Mucosa of rectum (tissue), 2 donors: ENCODE measurements at regions not wholly inside any gene's neighbourhood (a gene's known extent, or its start where the extent isn't known, plus 50 kb on each side); places are given as distances from the start of the nearest gene placed in this dataset.

Experiments used
- H3K27ac ChIP-seq, 2 donors: one replicate each; pipeline ENCODE4 v1.7.0; 2013; ENCODE audit warnings: inconsistent platforms in 2 of 2, low read depth in 2 of 2, low read length in 2 of 2
- H3K27me3 ChIP-seq, 2 donors: one replicate each; pipeline ENCODE4 v1.7.0; 2013; ENCODE audit warnings: low read length in 2 of 2; ENCODE audit not compliant: control insufficient read depth in 2 of 2, insufficient read depth in 2 of 2
- H3K36me3 ChIP-seq, 2 donors: one replicate each; pipeline ENCODE4 v1.7.0; 2013; ENCODE audit warnings: low read length in 2 of 2; ENCODE audit not compliant: control insufficient read depth in 2 of 2, insufficient read depth in 2 of 2
- H3K4me1 ChIP-seq, 2 donors: one replicate each; pipeline ENCODE4 v1.7.0; 2013; ENCODE audit warnings: low read length in 2 of 2, mild to moderate bottlenecking in 1 of 2; ENCODE audit not compliant: control insufficient read depth in 2 of 2, insufficient read depth in 2 of 2
- H3K4me3 ChIP-seq, 2 donors: one replicate each; pipeline ENCODE4 v1.7.0; 2013; ENCODE audit warnings: low read length in 2 of 2
- H3K9ac ChIP-seq, 2 donors: one replicate each; pipeline ENCODE4 v1.7.0; 2013; ENCODE audit warnings: low read length in 2 of 2, low read depth in 1 of 2, mild to moderate bottlenecking in 1 of 2
- H3K9me3 ChIP-seq, 2 donors: one replicate each; pipeline ENCODE4 v1.7.0; 2013; ENCODE audit warnings: low read length in 2 of 2; ENCODE audit not compliant: control insufficient read depth in 2 of 2
- donor health status: healthy.
- donor health status: Normal muscosa, but diverticular disease.

DNA sequence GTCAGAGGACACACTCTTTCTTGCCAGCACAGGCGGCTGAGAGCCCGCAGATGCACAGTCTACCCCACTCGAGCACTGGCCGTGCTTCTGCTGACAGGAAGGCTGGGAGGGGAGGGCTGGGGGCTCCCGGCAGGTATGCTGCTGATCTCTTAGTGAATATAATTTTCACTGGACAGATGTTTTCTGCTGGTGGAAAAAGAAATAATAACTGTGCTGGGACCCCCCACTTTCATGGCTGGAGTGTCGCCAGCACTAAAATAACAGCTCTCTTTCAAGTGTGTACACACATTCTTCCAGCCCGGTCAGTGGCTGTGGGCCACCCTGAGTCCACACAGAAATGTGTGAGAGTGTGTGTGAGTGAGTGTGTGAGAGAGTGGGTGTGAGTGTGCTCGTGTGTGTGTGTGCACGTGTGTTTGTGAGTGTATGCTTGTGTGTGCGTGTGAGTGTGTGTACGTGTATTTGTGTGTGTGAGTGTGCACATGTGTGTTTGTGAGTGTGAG, 167.7 kb upstream of the USP24 start:
- Histone ChIP-seq H3K9me3 (no peaks in the 10 kb centered on the region), H3K4me3 (no peak overlapping the region), H3K9ac (no peak overlapping the region), H3K36me3 (no peaks in the 10 kb centered on the region), H3K4me1 (no peaks in the 10 kb centered on the region), H3K27ac (no peak overlapping the region), H3K27me3 (no peaks in the 10 kb centered on the region)

DNA sequence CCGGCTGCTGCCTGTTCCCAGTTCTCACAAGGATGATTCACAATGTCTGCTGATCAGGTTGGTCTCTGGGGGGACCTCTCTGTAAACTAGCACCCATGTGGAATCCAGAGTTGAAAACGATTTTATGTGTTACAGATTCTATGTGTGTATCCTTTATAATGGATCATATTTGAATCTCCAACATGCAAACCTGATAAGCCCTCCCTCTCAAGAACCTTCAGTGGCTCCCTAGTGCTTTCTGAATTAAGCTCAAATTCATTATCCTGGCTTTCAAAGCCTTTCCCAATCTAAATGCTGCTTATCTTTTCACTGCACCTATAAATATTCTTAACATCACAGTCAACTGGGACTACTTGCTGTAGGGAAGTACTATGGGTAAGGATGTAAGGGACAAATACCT, 166.8 kb upstream of the USP24 start:
- Histone ChIP-seq H3K36me3 (no peaks in the 10 kb centered on the region), H3K9me3 (no peaks in the 10 kb centered on the region), H3K27me3 (no peaks in the 10 kb centered on the region), H3K4me3 (no peak overlapping the region), H3K9ac (no peak overlapping the region), H3K4me1 (no peaks in the 10 kb centered on the region), H3K27ac (no peak overlapping the region)

DNA sequence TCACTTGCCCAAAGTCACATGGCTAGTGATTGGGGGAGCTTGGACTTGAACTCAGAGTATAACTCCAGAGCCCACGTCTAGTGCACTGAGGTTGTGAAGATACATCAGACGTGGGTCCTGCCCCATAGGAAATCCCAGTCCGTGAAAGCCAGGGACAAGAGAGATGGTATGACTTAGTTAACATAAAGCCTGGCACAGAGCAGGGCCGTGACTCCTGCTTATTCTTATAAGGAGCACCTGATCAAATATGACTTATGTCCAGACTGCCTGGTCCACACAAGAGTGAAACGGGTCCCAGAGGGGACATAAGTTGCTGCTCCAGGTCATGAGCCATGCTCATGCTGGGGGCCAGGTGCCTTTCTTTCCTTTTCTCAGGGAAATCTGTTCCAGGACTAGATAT, 166.3 kb upstream of the USP24 start:
- no peak overlapping the region for H3K9ac ChIP-seq

DNA sequence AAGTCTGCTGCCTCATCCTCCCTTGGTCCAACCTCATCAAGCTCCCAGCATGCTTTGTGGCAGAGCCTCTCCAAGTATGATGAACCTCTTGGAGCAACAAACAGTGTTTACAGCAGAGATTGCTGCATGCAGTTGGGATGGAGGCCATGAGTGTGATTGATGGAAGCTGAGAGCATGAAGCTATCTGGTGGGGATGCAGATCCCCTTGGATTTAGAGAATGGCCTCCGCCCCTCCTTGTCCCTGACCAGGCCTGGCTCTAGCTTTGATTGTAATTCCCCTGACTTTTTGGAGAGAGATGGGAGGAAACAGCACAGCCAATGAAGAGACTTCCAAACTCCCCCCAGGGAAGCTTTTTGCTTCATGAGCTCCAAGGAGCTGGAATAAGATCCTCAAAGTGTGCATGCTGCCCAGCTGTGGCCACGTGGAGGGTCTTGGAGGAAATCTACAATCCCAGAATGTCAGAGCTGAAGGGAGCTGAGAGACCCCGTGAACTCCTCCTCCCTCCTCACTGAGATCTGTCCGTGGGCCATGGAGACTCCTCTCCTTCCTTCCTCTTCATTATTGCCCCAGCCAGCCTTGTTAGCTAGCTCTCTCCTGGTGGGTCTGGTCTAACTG, 165.3 kb upstream of the USP24 start:
- no peaks in the 10 kb centered on the region for H3K4me1 ChIP-seq

More for the DNA sequence above, 166.3 kb upstream of the USP24 start:
- no peak overlapping the region for H3K4me3 ChIP-seq
- H3K36me3 ChIP-seq = no peaks in the 10 kb centered on the region
- no peak overlapping the region for H3K27ac ChIP-seq
- no peaks in the 10 kb centered on the region for H3K27me3 ChIP-seq
- no peaks in the 10 kb centered on the region for H3K4me1 ChIP-seq
- no peaks in the 10 kb centered on the region for H3K9me3 ChIP-seq

DNA sequence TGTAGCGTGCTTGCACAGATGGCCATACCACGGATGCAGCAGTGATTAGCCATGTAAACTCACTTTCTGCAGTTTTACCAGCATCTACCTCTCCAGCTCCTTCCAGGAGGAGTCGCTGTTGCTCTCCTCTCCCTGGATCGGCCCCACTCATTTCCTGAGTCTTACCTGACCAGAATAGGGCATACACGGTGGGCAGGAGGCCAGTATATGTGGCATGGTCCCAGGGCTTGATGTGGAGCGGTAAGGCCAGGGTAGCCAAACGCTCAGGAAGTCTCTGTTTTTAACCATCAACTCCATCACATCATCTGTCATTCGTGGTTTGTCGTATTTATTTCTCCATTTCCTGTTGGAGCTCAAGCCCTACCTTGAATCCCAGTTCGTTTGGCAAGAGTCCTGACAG, 163.4 kb upstream of the USP24 start:
- no peak overlapping the region for H3K27ac ChIP-seq
- no peak overlapping the region for H3K9ac ChIP-seq
- H3K27me3 ChIP-seq = no peaks in the 10 kb centered on the region
- no peaks in the 10 kb centered on the region for H3K36me3 ChIP-seq
- H3K4me3 ChIP-seq = no peak overlapping the region
- H3K4me1 ChIP-seq = no peaks in the 10 kb centered on the region
- no peaks in the 10 kb centered on the region for H3K9me3 ChIP-seq

More for the DNA sequence above, 165.3 kb upstream of the USP24 start:
- Histone ChIP-seq H3K9ac (no peak overlapping the region), H3K9me3 (no peaks in the 10 kb centered on the region), H3K36me3 (no peaks in the 10 kb centered on the region), H3K4me3 (no peak overlapping the region), H3K27me3 (no peaks in the 10 kb centered on the region), H3K27ac (no peak overlapping the region)

DNA sequence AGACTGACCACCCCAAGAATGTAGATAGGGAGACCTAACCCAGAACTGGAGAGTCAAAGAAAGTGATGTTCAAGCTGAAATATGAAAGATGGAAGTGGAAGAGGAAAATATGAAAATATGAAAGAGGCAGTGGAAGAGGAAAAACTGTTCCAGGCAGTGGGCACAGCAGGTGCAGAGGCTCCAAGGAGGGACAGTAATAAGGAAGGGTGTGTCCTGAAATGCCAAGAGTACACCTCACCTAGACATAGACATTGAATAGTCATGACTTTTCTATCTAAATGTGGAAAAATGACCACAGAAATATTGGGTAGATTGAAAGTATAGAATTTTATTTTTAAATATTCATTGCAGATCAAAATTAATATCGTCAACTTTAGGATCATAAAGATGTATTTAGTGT, 161.7 kb upstream of the USP24 start:
- Histone ChIP-seq H3K4me3 (no peak overlapping the region), H3K36me3 (no peaks in the 10 kb centered on the region), H3K4me1 (no peaks in the 10 kb centered on the region), H3K9ac (no peak overlapping the region), H3K9me3 (no peaks in the 10 kb centered on the region), H3K27ac (no peak overlapping the region), H3K27me3 (no peaks in the 10 kb centered on the region)

DNA sequence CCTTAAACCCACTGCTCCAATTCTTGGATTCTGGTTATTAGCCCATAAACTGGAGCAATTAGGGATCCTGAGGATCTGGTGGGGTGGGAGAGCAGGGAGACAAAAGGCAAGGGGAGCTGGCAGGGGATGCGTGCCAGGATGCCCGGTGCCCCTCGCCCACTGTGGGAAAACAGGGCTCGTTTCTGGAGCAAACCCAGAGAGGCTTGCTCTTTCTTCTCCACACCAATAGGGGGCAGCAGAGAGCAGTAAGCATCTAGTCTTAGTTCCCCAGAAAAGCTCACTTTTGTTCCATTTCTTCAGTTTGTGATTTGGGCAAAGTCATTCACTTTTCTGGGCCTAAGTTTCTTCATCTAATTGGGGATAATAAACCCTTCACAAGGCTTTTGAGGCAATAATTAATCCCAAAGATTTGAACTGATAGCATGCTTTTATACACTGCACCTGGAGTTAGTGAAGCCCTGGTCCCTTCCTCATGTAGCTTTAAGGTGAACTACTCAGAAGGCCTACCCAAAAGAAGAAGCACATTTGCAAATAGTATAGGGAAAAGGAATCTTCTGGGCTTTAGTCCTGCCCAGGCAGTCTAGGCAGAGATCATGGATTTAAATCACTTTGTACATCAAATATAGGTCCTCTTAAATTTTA, 160.6 kb upstream of the USP24 start:
- no peaks in the 10 kb centered on the region for H3K9me3 ChIP-seq
- no peak overlapping the region for H3K9ac ChIP-seq
- no peaks in the 10 kb centered on the region for H3K36me3 ChIP-seq
- no peak overlapping the region for H3K4me3 ChIP-seq
- H3K27me3 ChIP-seq = no peaks in the 10 kb centered on the region
- no peaks in the 10 kb centered on the region for H3K4me1 ChIP-seq
- H3K27ac ChIP-seq = peak overlapping the region in 1 of 2 donors; percentile 56

DNA sequence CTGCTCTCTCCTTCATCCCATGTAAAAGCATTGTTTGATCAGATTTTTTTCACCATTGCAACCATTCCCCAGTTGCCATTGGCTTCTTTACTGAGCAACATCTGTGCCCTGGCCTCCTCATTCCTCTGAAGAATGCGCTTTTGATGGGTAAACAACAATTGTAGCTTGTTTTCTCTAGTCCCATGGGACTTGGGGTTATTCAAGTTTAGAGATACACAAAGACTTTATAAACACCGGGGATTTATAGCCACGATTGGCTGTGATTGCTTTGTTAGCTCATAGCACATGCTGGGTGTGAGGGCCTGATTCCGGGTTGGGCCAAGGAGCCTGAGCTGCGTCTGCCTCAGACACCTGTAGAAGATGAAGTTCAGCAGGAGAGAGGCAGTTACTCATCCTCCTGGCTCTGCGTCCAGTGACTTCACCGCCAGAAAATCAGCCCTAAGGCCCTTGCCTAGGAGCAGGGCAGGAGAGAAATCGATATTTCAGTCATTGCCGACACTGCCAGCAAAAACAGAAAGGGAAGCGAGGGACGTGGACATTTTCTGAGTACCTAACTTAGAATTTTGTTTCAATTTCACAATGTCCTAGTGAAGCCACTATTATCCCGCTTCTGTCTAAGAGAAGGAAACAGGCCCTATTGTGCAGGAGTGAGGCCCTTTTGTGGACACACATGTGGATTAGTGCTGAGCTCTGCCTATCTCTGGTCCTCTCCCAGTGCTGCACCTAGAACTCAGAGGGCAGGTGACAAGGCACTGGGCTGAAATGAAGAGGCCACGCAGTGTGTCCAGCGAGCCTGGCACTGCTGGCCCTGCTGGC, 159.8 kb upstream of the USP24 start:
- peak overlapping the region in 1 of 2 donors; percentile 56 for H3K27ac ChIP-seq
- H3K9me3 ChIP-seq = no peaks in the 10 kb centered on the region
- no peak overlapping the region for H3K9ac ChIP-seq

DNA sequence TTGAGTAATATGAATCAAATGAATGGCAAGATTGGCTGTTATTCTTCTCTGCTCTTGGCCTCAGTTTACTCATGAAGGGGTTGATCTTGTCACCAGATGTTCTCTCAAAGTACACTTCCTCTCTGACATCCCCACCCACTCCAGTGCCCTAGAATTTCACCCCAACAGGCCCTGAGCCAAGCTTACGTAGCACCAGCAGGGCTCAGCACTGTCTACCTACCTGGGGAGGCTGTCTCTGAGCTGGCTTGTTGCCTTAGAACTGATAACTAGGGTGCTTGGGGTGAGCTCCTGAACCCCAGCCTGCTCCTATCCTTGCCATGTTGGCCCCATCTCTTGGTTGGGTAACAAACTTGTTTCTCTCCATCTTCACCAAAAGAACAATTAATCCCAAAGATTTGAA, 159.1 kb upstream of the USP24 start:
- H3K27me3 ChIP-seq = peaks cover 0 to 5% of the 10 kb centered on the region in 2 donors
- H3K27ac ChIP-seq = peak overlapping the region in 1 of 2 donors; percentile 39
- no peaks in the 10 kb centered on the region for H3K4me1 ChIP-seq
- H3K9me3 ChIP-seq = no peaks in the 10 kb centered on the region
- H3K36me3 ChIP-seq = no peaks in the 10 kb centered on the region
- no peak overlapping the region for H3K4me3 ChIP-seq
- H3K9ac ChIP-seq = no peak overlapping the region

More for the DNA sequence above, 159.8 kb upstream of the USP24 start:
- Histone ChIP-seq H3K4me1 (no peaks in the 10 kb centered on the region), H3K4me3 (no peak overlapping the region), H3K27me3 (no peaks in the 10 kb centered on the region), H3K36me3 (no peaks in the 10 kb centered on the region)

DNA sequence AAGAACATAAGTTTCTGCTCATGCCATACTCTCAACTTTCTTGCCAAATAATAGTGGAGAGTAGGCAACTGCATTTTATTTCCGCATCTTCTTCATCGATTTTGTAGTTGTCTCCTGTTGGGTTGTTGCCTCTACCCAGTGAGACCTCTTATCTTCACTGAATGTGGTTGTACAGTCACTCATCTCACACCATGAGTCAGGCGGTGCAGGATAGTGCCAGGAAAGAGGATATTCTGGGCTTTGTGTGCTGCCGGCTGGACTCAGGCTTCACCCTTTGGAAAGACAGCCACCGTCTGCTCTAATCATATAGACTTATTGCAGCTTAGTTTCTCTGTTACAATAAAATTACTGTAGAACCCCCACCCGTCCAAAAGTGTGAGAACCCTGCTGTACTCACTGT, 154.3 kb upstream of the USP24 start:
- Histone ChIP-seq H3K9ac (no peak overlapping the region), H3K27me3 (peaks cover 0 to 5% of the 10 kb centered on the region in 2 donors), H3K4me3 (no peak overlapping the region), H3K36me3 (no peaks in the 10 kb centered on the region), H3K4me1 (no peaks in the 10 kb centered on the region), H3K27ac (no peak overlapping the region), H3K9me3 (no peaks in the 10 kb centered on the region)
